ENCODE measurements at regions not wholly inside any gene's neighbourhood (a gene's known extent, or its start where the extent isn't known, plus 50 kb on each side); places are given as distances from the start of the nearest gene placed in this dataset.

GRCh38 chr2:195536906-195537305 lies 120.1 kb upstream of the SLC39A10 start:
- TF ChIP-seq CTCF (IDR thresholded peaks at IDR 0.05; ENCODE audit: insufficient read depth, low read depth, low read length) (no peak), EZH2 (IDR thresholded peaks at IDR 0.05; ENCODE audit: insufficient read depth, low read length) (no peak)
